Mucosa of descending colon (tissue), 3 donors: ENCODE measurements at regions not wholly inside any gene's neighbourhood (a gene's known extent, or its start where the extent isn't known, plus 50 kb on each side); places are given as distances from the start of the nearest gene placed in this dataset.

Experiments used
- ATAC-seq: fragments of 200-7000 bp; cut with Tn5 transposase; one replicate; pipeline ENCODE4 v1.9.1; 2020; ENCODE audit warnings: mild to moderate bottlenecking, moderate library complexity
- DNase-seq, 3 donors: peaks; one replicate each; pipeline ENCODE4 v3.0.0-alpha.2; 2020
- H3K36me3 ChIP-seq: fragments of 200-600 bp; one replicate; pipeline ENCODE4 v1.8.0; 2021; ENCODE audit warnings: low read depth, mild to moderate bottlenecking
- H3K4me1 ChIP-seq: fragments of 200-600 bp; one replicate; pipeline ENCODE4 v1.8.0; 2021; ENCODE audit warnings: low read depth, mild to moderate bottlenecking
- H3K4me3 ChIP-seq: fragments of 200-600 bp; one replicate; pipeline ENCODE4 v1.8.0; 2021; ENCODE audit warnings: mild to moderate bottlenecking
- H3K9me3 ChIP-seq: fragments of 200-600 bp; one replicate; pipeline ENCODE4 v1.8.0; 2021; ENCODE audit warnings: mild to moderate bottlenecking
- CTCF ChIP-seq: fragments of 200-600 bp; IDR thresholded peaks from one replicate; pipeline ENCODE4 v1.8.0; 2022; ENCODE audit warnings: antibody characterized with exemption, mild to moderate bottlenecking
- intact Hi-C, 2 donors: fragments of 100-400 bp; cut with DNase I in 1 of 2; cut with micrococcal nuclease in 1 of 2; formaldehyde crosslinking; loops; one replicate each; pipeline versions ENCODE4 v1.11.0 to v1.11.1; 2022; cut with DNase I, micrococcal nuclease
- donor health status: DM: no; HTN: no; CAD: no; lungs with moderate emphysema.
- donor health status: DM: no; HTN: no; CAD: no.
- donor health status: DM: no; HTN: yes; CAD: no.

- ATAC-seq (peak; percentile 98), DNase-seq (peak in 2 of 3 donors; percentile 16 to 17)
- Histone ChIP-seq H3K4me3 (no peak overlapping the region), H3K4me1 (no peaks in the 10 kb centered on the region), H3K36me3 (no peaks in the 10 kb centered on the region), H3K9me3 (no peaks in the 10 kb centered on the region)
- no peak for TF ChIP-seq CTCF
- intact Hi-C loops = no loop called here
Observed at GRCh38 chr4:22202246-22202974, 253.8 kb upstream of the KCNIP4 start.

- Histone ChIP-seq H3K4me3 (no peak overlapping the region), H3K4me1 (no peaks in the 10 kb centered on the region), H3K9me3 (no peaks in the 10 kb centered on the region), H3K36me3 (no peaks in the 10 kb centered on the region)
- no peak for DNase-seq
- intact Hi-C loops = no loop called here
- TF ChIP-seq CTCF = no peak
- no peak for ATAC-seq
Observed at GRCh38 chr4:22201256-22201655, 252.7 kb upstream of the KCNIP4 start.

- intact Hi-C loops = no loop called here
- TF ChIP-seq CTCF = no peak
- no peak for ATAC-seq
Observed at GRCh38 chr4:22196551-22196950, 248.0 kb upstream of the KCNIP4 start.

GRCh38 chr4:22192084-22192511 is 243.5 kb upstream of the KCNIP4 start:
- Histone ChIP-seq H3K36me3 (no peaks in the 10 kb centered on the region), H3K9me3 (no peaks in the 10 kb centered on the region), H3K4me3 (no peak overlapping the region), H3K4me1 (no peaks in the 10 kb centered on the region)
- ATAC-seq (no peak), DNase-seq (no peak)
- intact Hi-C loops = no loop called here
- TF ChIP-seq CTCF = no peak

More at GRCh38 chr4:22196551-22196950, 248.0 kb upstream of the KCNIP4 start:
- no peaks in the 10 kb centered on the region for H3K4me1 ChIP-seq
- H3K9me3 ChIP-seq = no peaks in the 10 kb centered on the region
- H3K4me3 ChIP-seq = no peak overlapping the region
- H3K36me3 ChIP-seq = no peaks in the 10 kb centered on the region
- DNase-seq = no peak

GRCh38 chr4:22191565-22191964 is 243.0 kb upstream of the KCNIP4 start:
- H3K36me3 ChIP-seq = no peaks in the 10 kb centered on the region
- no peak overlapping the region for H3K4me3 ChIP-seq
- no peak for DNase-seq
- no peak for TF ChIP-seq CTCF
- ATAC-seq = no peak
- H3K4me1 ChIP-seq = no peaks in the 10 kb centered on the region
- H3K9me3 ChIP-seq = no peaks in the 10 kb centered on the region
- intact Hi-C loops = no loop called here

GRCh38 chr4:22190855-22191254 is 242.3 kb upstream of the KCNIP4 start:
- intact Hi-C loops = no loop called here
- Histone ChIP-seq H3K9me3 (no peaks in the 10 kb centered on the region), H3K4me1 (no peaks in the 10 kb centered on the region), H3K4me3 (no peak overlapping the region), H3K36me3 (no peaks in the 10 kb centered on the region)
- DNase-seq (no peak), ATAC-seq (no peak)
- TF ChIP-seq CTCF = no peak
